GM21515 (cell line): ENCODE measurements at regions not wholly inside any gene's neighbourhood (a gene's known extent, or its start where the extent isn't known, plus 50 kb on each side); places are given as distances from the start of the nearest gene placed in this dataset.

Experiments used
- ATAC-seq: cut with Tn5 transposase; IDR thresholded peaks from one replicate; pipeline ENCODE4 v1.9.1; 2021; ENCODE audit not compliant: unreplicated experiment

- no peak for ATAC-seq
Observed at GRCh38 chr13:21997726-21998125, 326.9 kb downstream of the FGF9 start.

- no peak for ATAC-seq
Observed at GRCh38 chr13:21998279-21998990, 327.6 kb downstream of the FGF9 start.

- no peak for ATAC-seq
Observed at GRCh38 chr13:21999666-22000065, 328.8 kb downstream of the FGF9 start.

GRCh38 chr13:22000191-22000590 is 329.3 kb downstream of the FGF9 start:
- ATAC-seq, result no peak

GRCh38 chr13:22001336-22001735 is 330.5 kb downstream of the FGF9 start:
- no peak for ATAC-seq

GRCh38 chr13:22002893-22003292 is 332.0 kb downstream of the FGF9 start:
- no peak for ATAC-seq

GRCh38 chr13:22009500-22009899 is 338.6 kb downstream of the FGF9 start:
- no peak for ATAC-seq

- ATAC-seq, result no peak
Observed at GRCh38 chr13:22009937-22010336, 339.1 kb downstream of the FGF9 start.

- ATAC-seq, result no peak
Observed at GRCh38 chr13:22012686-22013085, 341.8 kb downstream of the FGF9 start.

GRCh38 chr13:22014469-22014868 is 343.6 kb downstream of the FGF9 start:
- no peak for ATAC-seq

- peak; percentile 84 for ATAC-seq
Observed at GRCh38 chr13:22017226-22017625, 346.4 kb downstream of the FGF9 start.

GRCh38 chr13:22018076-22018835 is 347.4 kb downstream of the FGF9 start:
- ATAC-seq, result no peak

GRCh38 chr13:22018836-22019210 is 347.9 kb downstream of the FGF9 start:
- no peak for ATAC-seq

- no peak for ATAC-seq
Observed at GRCh38 chr13:22024381-22024994, 353.6 kb downstream of the FGF9 start.

- no peak for ATAC-seq
Observed at GRCh38 chr13:22027566-22027965, 356.7 kb downstream of the FGF9 start.

GRCh38 chr13:22028831-22029230 is 358.0 kb downstream of the FGF9 start:
- no peak for ATAC-seq

GRCh38 chr13:22030321-22030720 is 359.4 kb downstream of the FGF9 start:
- ATAC-seq, result no peak

- ATAC-seq, result no peak
Observed at GRCh38 chr13:22031702-22032286, 360.9 kb downstream of the FGF9 start.

GRCh38 chr13:22032905-22033304 is 362.0 kb downstream of the FGF9 start:
- ATAC-seq, result no peak

- no peak for ATAC-seq
Observed at GRCh38 chr13:22039961-22040360, 369.1 kb downstream of the FGF9 start.

GRCh38 chr13:22040810-22041364 is 370.0 kb downstream of the FGF9 start:
- ATAC-seq, result no peak
